ENCODE measurements at regions not wholly inside any gene's neighbourhood (a gene's known extent, or its start where the extent isn't known, plus 50 kb on each side); places are given as distances from the start of the nearest gene placed in this dataset.

GRCh38 chr19:28988066-28988465 is 224.9 kb downstream of the UQCRFS1 start:
- Histone ChIP-seq H3K79me2 (ENCODE audit: control insufficient read depth, insufficient read depth, low read length) (no peaks in the 10 kb centered on the region), H3K27ac (ENCODE audit: insufficient read depth, low read depth, low read length) (no peak overlapping the region), H3K36me3 (ENCODE audit: control insufficient read depth in 2 of 2, extremely low read depth in 1 of 2, insufficient read depth in 2 of 2, low read length in 2 of 2) (no peaks in the 10 kb centered on the region), H3K27me3 (ENCODE audit: control insufficient read depth in 2 of 2, insufficient read depth in 2 of 2, low read length in 2 of 2) (no peaks in the 10 kb centered on the region), H3K4me3 (replicated peaks in 1 of 3; ENCODE audit: insufficient read depth in 1 of 3, low read depth in 1 of 3, low read length in 3 of 3) (no peak overlapping the region), H3K9me1 (replicated peaks; ENCODE audit: control insufficient read depth, extremely low read depth, insufficient read depth, low read length) (no peaks in the 10 kb centered on the region), H4K20me1 (replicated peaks; ENCODE audit: control insufficient read depth, extremely low read depth, insufficient read depth, low read length) (no peaks in the 10 kb centered on the region), H3K9ac (replicated peaks; ENCODE audit: extremely low read depth, insufficient read depth, low read length) (no peak overlapping the region), H3K4me2 (ENCODE audit: insufficient read depth, low read length) (no peak overlapping the region), H3K4me1 (ENCODE audit: control insufficient read depth, extremely low read depth, insufficient read depth, low read length) (no peaks in the 10 kb centered on the region), H3K9me3 (replicated peaks; ENCODE audit: control insufficient read depth, insufficient read depth, low read length) (peaks cover 8% of the 10 kb centered on the region), H2AFZ (ENCODE audit: low read depth, low read length) (no peak overlapping the region)
- ChIA-PET CTCF (no interaction called here), POLR2A (no interaction called here)
- intact Hi-C loops (cut with micrococcal nuclease) (no loop called here), dilution Hi-C loops (cut with MboI; ENCODE audit: extremely low pct_ligation_motif_present, low sequenced_read_pairs) (no loop called here)
- DNase-seq (ENCODE audit: low read depth, low spot score) (no peak), FAIRE-seq (no peak)
- BruUV-seq (replicated peaks): no TSS peak
- TF ChIP-seq MYC (IDR thresholded peaks at IDR 0.05; ENCODE audit: low read depth, low read length): no peak
- no peak for TF ChIP-seq MAX (IDR thresholded peaks at IDR 0.05; ENCODE audit: insufficient read depth, insufficient read length)
- no peak for TF ChIP-seq GATA2 (IDR thresholded peaks at IDR 0.05; ENCODE audit: insufficient read depth, insufficient read length, low read depth, low read length)
- TF ChIP-seq JUN (IDR thresholded peaks at IDR 0.05; ENCODE audit: borderline replicate concordance, insufficient read depth, insufficient read length, low read depth): no peak
- no peak for TF ChIP-seq POLR2AphosphoS5 (IDR thresholded peaks at IDR 0.05; ENCODE audit: insufficient read depth, low read depth, low read length)
- no peak for TF ChIP-seq EZH2 (IDR thresholded peaks at IDR 0.05; ENCODE audit: borderline replicate concordance, low read depth, low read length, severe bottlenecking)
- no peak for TF ChIP-seq POLR2A (IDR thresholded peaks at IDR 0.05; ENCODE audit: low read depth, low read length)
- no peak for TF ChIP-seq FOS (IDR thresholded peaks at IDR 0.05; ENCODE audit: borderline replicate concordance, insufficient read depth, low read length)
- TF ChIP-seq, protein P1, sequence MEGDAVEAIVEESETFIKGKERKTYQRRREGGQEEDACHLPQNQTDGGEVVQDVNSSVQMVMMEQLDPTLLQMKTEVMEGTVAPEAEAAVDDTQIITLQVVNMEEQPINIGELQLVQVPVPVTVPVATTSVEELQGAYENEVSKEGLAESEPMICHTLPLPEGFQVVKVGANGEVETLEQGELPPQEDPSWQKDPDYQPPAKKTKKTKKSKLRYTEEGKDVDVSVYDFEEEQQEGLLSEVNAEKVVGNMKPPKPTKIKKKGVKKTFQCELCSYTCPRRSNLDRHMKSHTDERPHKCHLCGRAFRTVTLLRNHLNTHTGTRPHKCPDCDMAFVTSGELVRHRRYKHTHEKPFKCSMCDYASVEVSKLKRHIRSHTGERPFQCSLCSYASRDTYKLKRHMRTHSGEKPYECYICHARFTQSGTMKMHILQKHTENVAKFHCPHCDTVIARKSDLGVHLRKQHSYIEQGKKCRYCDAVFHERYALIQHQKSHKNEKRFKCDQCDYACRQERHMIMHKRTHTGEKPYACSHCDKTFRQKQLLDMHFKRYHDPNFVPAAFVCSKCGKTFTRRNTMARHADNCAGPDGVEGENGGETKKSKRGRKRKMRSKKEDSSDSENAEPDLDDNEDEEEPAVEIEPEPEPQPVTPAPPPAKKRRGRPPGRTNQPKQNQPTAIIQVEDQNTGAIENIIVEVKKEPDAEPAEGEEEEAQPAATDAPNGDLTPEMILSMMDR (IDR thresholded peaks at IDR 0.05; ENCODE audit: extremely low read depth in 1 of 2, insufficient read depth in 1 of 2, low read depth in 1 of 2, low read length in 2 of 2): no peak

Measured in endothelial cell of umbilical vein (primary cell).